ENCODE measurements at regions not wholly inside any gene's neighbourhood (a gene's known extent, or its start where the extent isn't known, plus 50 kb on each side); places are given as distances from the start of the nearest gene placed in this dataset.

DNA sequence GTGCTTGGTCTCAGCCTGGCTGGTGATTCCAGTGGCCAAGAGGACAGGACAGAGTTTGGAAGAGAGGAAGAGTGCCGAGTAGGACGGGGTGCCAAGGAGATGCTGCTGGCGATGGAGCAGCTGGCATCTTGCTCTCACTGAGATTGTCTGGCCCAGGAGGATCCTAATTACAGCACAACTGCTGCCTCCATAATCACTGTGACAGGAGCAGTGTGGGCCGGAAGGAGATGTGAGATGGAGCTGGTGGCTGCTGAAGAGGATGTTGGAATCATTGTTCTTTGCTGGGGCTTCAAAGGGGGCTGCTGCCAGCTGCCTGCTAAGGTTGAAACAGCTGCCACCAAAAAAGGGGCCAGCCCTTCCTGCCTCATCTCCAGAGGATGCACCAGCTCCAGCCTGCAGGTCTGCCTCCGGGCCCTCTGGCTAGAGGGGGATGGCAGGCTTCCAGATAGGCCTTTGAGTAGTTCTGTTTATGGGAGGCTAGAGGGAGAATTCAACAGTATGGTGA is 214.4 kb downstream of the RNF144B start:
- no peak for DNase-seq
- H3K36me3 ChIP-seq (replicated peaks in 1 of 2; ENCODE audit: insufficient read depth in 1 of 2, low read depth in 2 of 2), result no peaks in the 10 kb centered on the region
- H3K9me3 ChIP-seq, result no peaks in the 10 kb centered on the region
- H3K4me3 ChIP-seq, result no peak overlapping the region
- no peaks in the 10 kb centered on the region for H3K4me1 ChIP-seq
- no peak overlapping the region for H3K27ac ChIP-seq
- H3K27me3 ChIP-seq, result no peaks in the 10 kb centered on the region
- WGBS, 2 donors, result 70 to 73% methylated on average over 5 of the region's 5 CpGs
- TF ChIP-seq, protein P1, sequence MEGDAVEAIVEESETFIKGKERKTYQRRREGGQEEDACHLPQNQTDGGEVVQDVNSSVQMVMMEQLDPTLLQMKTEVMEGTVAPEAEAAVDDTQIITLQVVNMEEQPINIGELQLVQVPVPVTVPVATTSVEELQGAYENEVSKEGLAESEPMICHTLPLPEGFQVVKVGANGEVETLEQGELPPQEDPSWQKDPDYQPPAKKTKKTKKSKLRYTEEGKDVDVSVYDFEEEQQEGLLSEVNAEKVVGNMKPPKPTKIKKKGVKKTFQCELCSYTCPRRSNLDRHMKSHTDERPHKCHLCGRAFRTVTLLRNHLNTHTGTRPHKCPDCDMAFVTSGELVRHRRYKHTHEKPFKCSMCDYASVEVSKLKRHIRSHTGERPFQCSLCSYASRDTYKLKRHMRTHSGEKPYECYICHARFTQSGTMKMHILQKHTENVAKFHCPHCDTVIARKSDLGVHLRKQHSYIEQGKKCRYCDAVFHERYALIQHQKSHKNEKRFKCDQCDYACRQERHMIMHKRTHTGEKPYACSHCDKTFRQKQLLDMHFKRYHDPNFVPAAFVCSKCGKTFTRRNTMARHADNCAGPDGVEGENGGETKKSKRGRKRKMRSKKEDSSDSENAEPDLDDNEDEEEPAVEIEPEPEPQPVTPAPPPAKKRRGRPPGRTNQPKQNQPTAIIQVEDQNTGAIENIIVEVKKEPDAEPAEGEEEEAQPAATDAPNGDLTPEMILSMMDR (IDR thresholded peaks at IDR 0.05), result no peak
- TF ChIP-seq POLR2A (IDR thresholded peaks at IDR 0.05), result no peak
- no peak for ATAC-seq
- intact Hi-C loops (cut with DNase I), result loop anchor here (10.0 kb wide), 1 partner anchor 1453 kb away; no protein-coding TSS in a partner anchor

DNA sequence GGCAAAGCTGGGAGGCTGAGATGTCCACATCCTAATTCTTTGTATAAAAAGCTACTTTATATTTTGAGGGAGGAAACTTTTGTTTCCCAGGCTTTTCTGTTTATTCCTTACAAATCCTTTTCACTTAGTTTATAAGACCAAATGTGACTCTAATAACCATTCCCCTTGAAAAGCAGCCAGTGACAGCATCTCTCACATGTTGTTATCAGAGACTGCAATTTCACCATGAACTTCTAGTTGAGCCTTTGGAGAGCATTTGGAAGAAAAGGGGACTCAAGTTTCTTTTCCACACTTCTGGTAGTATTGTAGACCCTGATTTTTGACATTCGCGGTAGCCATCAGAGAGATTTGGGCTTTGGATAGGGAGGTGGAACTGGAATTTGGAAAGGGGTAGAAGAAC is 215.8 kb downstream of the RNF144B start:
- no peaks in the 10 kb centered on the region for H3K4me1 ChIP-seq
- no peaks in the 10 kb centered on the region for H3K36me3 ChIP-seq (replicated peaks in 1 of 2; ENCODE audit: insufficient read depth in 1 of 2, low read depth in 2 of 2)
- no peak overlapping the region for H3K27ac ChIP-seq
- H3K9me3 ChIP-seq, result no peaks in the 10 kb centered on the region
- H3K4me3 ChIP-seq, result no peak overlapping the region
- no peaks in the 10 kb centered on the region for H3K27me3 ChIP-seq
- intact Hi-C loops (cut with DNase I), result loop anchor here (10.0 kb wide), 1 partner anchor 1452 kb away; no protein-coding TSS in a partner anchor
- ATAC-seq (no peak), DNase-seq (no peak)
- WGBS, 2 donors, result 92 to 97% methylated on average over 2 of the region's 2 CpGs
- TF ChIP-seq POLR2A (IDR thresholded peaks at IDR 0.05), result no peak
- TF ChIP-seq, protein P1 (IDR thresholded peaks at IDR 0.05), result no peak

DNA sequence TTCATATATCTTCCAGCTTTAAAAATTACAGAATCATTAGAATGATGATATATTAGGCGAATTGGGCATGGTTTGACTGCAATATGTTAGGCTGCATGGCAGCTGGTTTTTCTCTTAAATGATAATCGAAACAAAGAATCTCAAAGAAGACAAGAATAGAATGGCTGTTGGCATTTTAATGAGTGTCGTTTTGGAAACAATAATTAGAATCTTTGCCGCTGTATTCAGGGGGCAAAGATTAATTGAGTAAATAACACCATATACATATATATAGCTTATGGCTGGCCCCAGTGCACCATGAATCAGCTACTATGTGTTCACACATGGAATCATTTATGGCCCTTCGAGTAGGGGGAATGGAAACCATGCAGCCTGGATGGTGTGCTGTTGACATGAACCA is 216.2 kb downstream of the RNF144B start:
- TF ChIP-seq, protein P1 (IDR thresholded peaks at IDR 0.05), result no peak
- no peak for TF ChIP-seq POLR2A (IDR thresholded peaks at IDR 0.05)
- no peak overlapping the region for H3K27ac ChIP-seq
- H3K9me3 ChIP-seq, result no peaks in the 10 kb centered on the region
- WGBS, 2 donors, result 58 to 73% methylated on average over 5 of the region's 5 CpGs
- ATAC-seq (no peak), DNase-seq (no peak)
- H3K27me3 ChIP-seq, result no peaks in the 10 kb centered on the region
- no peaks in the 10 kb centered on the region for H3K4me1 ChIP-seq
- H3K36me3 ChIP-seq (replicated peaks in 1 of 2; ENCODE audit: insufficient read depth in 1 of 2, low read depth in 2 of 2), result no peaks in the 10 kb centered on the region
- H3K4me3 ChIP-seq, result no peak overlapping the region
- intact Hi-C loops (cut with DNase I), result loop anchor here (10.0 kb wide), 1 partner anchor 1451 kb away; no protein-coding TSS in a partner anchor

- no peaks in the 10 kb centered on the region for H3K4me1 ChIP-seq
- no peak overlapping the region for H3K4me3 ChIP-seq
- ATAC-seq, result no peak
- H3K27ac ChIP-seq, result no peak overlapping the region
- no peak for TF ChIP-seq POLR2A (IDR thresholded peaks at IDR 0.05)
- TF ChIP-seq, protein P1 (IDR thresholded peaks at IDR 0.05), result no peak
- intact Hi-C loops (cut with DNase I), result loop anchor here (10.0 kb wide), 1 partner anchor 1449 kb away; no protein-coding TSS in a partner anchor
- no peak for DNase-seq
- WGBS, 2 donors, result 50 to 52% methylated on average over 3 of the region's 3 CpGs
- H3K9me3 ChIP-seq, result no peaks in the 10 kb centered on the region
- no peaks in the 10 kb centered on the region for H3K27me3 ChIP-seq
- H3K36me3 ChIP-seq (replicated peaks in 1 of 2; ENCODE audit: insufficient read depth in 1 of 2, low read depth in 2 of 2), result no peaks in the 10 kb centered on the region
Observed at GRCh38 chr6:18605841-18606240, 218.7 kb downstream of the RNF144B start.

DNA sequence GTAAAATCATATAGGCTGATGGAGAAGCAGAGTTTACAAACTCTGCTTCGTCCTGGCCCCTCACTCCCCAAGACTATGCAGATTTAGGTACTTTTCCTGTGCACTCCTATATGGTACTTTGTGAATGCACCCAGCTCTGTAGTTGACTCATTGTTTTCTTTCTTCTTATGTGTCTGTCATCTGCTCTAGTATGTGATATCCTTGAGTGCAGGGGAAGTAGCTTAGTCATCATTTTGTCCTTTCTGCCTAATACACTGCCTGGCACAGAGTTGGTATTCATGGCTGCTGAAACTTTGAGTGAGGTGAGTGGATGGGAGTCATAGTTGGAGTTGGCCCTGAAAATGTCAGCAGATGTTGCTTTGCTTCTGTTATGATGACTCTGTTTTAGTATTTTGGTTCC is 222.6 kb downstream of the RNF144B start:
- H3K27me3 ChIP-seq, result no peaks in the 10 kb centered on the region
- intact Hi-C loops (cut with DNase I), result loop anchor here (10.0 kb wide), 1 partner anchor 1445 kb away; no protein-coding TSS in a partner anchor
- no peak for DNase-seq
- TF ChIP-seq POLR2A (IDR thresholded peaks at IDR 0.05), result no peak
- TF ChIP-seq, protein P1 (IDR thresholded peaks at IDR 0.05), result no peak
- no peak overlapping the region for H3K4me3 ChIP-seq
- H3K36me3 ChIP-seq (replicated peaks in 1 of 2; ENCODE audit: insufficient read depth in 1 of 2, low read depth in 2 of 2), result no peaks in the 10 kb centered on the region
- ATAC-seq, result no peak
- WGBS, 2 donors, result 24 to 42% methylated on average over 1 of the region's 1 CpG
- no peaks in the 10 kb centered on the region for H3K9me3 ChIP-seq
- no peaks in the 10 kb centered on the region for H3K4me1 ChIP-seq
- no peak overlapping the region for H3K27ac ChIP-seq
